NCI-H748 (cell line): ENCODE measurements at regions not wholly inside any gene's neighbourhood (a gene's known extent, or its start where the extent isn't known, plus 50 kb on each side); places are given as distances from the start of the nearest gene placed in this dataset.
"Not testable (repeated sequence)": the region's sequence is repeated elsewhere in the genome, so short reads cannot be mapped to it uniquely, and the experiment has no call there.

Source experiments
- DNase-seq: peaks from one replicate; lab custom pipeline; 2025; ENCODE audit not compliant: unreplicated experiment; lab: John Stamatoyannopoulos, UW

DNA sequence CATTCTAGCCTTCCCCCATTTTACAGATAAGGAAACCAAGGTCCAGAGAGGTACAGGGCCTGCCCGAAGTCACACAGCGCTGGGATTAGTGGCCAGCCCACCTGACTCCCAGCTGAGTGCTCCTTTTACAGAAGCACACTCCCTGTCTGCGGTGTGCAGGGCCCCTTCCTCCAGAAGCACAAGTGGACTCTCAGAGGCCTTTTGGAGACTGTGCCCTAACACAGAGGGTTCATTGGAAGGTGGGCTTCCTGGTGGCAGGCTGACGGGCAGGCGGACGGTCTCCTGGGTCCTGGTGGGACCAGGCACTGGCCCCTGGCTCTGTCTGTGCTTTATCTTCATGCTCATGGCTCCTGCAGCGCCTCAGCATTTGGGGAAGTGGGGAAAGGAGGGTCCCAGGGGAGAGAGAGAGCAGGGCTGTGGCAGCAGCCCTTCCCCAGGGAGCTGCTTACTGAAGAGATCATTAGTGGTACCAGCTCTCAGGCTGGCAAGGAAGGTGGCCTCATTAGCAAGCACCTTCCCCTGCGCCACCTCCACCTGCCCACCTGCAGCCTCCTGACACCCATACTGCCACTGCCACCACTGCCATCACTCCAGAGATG, 83.1 kb upstream of the GOLGA6L4 start:
- not testable (repeated sequence) for DNase-seq

DNA sequence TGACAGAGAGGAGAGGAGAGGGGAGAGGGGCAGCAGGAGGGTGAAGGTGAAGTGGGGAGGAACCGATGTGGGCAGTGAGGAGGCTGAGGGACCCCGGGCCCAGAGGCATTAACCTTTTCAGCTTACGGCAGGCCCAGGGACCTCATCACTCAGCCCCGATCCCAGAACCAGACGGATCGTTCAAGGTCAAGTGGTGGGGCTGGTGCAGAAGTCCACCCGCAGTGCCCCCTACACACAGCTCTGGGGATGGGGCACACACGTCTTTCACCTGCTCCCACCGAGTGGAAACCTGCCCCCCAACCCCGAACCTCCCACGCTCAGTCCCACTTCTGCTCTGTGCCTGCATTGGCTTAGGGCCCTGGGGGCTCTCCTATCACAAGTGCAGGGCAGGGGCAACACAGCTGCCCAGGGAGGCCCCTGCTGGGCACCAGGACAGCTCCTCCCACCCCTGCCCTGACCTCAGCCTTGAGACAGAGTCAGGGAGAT, 81.9 kb upstream of the GOLGA6L4 start:
- not testable (repeated sequence) for DNase-seq

DNA sequence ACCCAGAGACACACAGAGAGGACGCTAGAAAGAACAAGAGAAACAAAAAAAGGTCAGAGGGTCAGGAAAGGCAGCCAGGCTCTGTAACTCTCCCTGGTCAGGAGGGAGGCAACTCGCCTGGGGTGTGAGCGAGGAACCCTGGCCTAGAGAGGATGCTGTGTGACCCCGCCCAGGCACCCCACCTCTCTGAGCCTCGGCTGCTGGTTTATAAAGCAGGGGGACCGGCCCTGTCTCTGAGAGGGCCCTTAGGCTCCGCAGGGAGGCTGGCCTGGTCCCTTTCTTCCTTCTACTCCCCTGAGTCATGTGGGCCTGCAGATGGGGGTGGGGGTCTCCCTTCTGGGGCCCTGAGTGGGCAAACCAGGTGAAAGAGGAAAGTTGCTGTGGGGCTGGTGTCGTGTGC, 81.3 kb upstream of the GOLGA6L4 start:
- not testable (repeated sequence) for DNase-seq

DNA sequence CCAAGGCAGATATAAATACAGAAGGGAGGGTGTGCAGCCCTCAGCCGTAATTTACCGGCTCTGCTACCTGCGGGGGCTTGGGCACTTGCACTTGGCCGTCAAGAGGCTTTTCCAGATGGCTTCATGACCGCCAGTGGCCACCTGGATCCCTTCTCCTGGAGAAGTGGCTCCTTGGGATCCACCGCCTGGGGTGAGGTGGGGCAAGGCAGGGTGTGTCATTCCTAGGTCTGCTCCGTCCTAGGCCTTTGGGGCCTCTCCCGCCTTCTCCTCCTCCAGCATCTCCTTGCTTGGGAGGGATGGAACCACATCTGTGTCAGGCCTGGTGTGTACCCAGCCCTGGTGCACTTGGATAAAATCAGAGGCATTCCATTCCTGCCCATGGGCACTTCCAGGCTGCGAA, 80.8 kb upstream of the GOLGA6L4 start:
- DNase-seq = not testable (repeated sequence)

- DNase-seq = not testable (repeated sequence)
Measured at GRCh38 chr15:84155792-84156587, 79.6 kb upstream of the GOLGA6L4 start.

DNA sequence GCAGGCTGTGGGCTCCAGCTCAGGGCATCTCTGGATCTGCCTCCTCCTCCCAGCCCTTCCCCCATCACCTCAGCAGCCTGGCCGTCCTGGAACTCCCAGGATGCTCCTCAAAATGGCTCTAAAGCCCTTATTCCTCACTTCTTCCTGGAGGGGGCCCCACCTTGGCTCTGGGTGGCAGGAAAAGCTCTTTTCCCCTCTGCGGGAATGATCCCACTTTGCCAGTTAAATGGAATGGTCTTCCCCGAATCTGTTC, 79.1 kb upstream of the GOLGA6L4 start:
- not testable (repeated sequence) for DNase-seq

DNA sequence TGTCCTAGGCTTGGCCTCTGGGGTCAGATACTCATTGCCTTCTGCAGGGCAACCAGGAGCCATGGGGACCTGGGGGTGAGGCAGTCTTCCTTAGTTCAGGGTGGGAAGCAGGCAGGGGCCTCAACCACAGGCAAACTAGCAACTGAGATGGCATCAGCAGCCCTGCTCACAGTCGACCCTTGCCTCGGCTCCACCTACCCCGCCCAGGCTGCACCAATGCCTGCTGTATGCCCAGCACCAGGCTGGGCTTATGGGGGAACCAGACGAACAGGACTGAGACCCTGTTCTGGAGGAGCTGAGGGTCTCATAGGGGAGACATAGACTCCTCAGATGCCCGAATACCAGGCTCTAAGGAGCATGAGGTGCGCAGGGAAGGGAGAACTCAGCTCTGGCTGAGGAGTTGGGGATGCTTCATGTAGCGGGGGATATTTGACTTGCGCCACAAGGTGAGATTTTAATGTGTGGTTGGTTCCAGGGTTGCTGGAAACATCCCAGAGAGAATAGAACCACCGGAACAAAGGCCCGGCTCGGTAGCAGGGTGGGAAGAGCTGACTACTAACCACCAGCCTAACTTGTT, 78.4 kb upstream of the GOLGA6L4 start:
- DNase-seq = not testable (repeated sequence)

GRCh38 chr15:84157857-84158256, 77.7 kb upstream of the GOLGA6L4 start:
- not testable (repeated sequence) for DNase-seq

DNA sequence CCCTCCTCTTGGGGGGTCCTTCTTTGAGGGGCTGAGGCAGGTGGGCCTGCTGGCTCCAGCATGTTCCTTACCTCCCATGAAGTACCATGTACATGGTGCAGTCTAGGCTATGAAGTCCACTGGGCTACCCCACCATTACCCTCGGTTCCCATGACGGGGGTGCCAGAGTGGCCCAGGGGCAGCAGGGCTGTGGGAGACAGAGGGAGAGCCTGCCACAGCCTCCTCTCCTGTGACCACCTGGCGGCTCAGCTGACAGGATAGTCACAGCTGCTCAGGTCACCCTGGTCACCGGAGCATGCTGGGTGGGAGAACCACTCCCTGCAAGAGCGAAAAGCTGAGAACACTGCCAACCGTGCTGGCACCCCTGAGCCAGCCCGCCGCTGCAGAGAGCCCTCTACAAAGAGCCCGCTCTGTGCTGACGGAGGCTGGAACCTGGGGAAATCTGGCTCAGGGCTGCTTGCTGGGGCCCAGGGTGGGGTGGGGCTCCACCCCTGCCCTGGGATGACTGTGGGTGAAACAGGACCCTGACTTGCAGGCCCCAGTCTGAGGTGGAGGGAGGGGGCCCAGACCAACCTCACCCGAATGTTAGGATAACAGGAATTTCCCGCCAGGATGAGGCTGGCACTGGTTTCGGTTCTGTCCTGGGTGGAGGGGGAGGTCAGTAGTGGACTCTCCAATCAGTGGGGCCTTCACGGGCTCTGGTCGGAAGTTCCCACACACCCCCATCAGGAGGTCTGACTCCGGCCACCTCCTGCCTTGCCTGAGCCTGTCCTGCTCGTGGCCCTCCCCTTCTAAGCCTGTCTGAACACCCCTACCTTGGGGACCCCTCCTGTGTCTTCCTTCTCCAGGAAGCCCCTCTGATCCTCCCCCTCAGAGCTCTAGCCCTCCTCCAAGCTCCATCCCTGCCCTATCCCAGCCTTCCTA, 76.0 kb upstream of the GOLGA6L4 start:
- DNase-seq = not testable (repeated sequence)

DNA sequence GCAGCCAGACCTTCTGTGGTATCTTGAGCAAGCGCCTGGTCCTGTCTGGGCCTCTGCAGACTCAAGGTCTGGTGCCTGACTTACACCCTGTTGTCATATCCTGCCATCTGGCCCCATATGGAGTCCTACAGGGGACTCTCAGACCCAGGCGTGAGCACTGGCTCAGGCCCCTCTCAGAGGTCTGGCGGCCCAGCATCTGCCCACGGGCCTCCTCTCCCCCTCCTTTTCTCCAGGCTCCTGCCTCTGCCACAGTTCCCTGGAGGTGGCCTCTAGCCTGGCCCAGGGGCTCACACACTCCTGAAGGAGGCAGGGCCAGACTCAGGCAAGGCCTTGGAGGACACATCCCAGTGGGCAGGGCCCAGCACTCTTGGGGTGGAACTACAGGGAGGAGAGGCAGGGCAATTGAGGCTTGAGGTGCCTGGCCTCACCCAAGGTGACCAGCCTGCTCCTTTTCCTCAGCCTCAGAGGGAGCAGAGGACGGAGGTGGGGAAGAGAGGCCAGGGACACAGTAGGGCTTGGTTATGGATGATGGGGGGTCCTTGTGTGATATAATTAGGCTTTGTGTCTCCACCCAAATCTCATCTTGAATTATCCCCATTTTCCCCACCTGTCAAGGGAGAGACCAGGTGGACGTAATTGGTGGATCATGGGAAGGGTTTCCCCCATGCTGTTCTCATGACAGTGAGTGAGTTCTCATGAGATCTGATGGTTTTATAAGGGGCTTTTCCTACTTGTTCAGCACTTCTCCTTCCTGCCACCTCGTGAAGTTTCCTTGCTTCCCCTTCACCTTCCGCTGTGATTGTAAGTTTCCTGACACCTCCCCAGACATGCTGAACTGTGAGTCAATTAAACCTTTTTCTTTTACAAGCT, 70.9 kb upstream of the GOLGA6L4 start:
- not testable (repeated sequence) for DNase-seq

DNA sequence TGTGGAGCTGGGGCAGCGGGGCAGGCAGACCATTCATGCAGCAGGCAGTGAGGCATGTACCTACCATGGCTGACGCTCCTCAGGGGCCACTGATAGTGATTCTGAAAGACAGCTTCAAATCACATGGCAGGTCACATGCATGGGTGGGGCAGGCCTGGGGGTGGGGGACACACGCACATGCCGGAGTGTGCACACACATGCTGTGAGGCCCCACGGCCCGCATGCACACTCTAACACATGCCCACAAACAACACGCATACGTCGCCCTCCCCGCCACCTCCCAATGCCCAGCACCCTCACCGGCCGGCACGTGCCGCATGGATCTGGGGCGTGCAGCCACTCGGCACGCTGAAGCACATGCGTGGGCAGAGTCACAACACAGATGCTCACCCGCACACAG, 65.5 kb upstream of the GOLGA6L4 start:
- DNase-seq = not testable (repeated sequence)

- DNase-seq = not testable (repeated sequence)
Measured at GRCh38 chr15:84173231-84173610, 62.4 kb upstream of the GOLGA6L4 start.
